Duodenal mucosa (tissue), 2 donors: ENCODE measurements at regions not wholly inside any gene's neighbourhood (a gene's known extent, or its start where the extent isn't known, plus 50 kb on each side); places are given as distances from the start of the nearest gene placed in this dataset.
"Not testable (repeated sequence)": the region's sequence is repeated elsewhere in the genome, so short reads cannot be mapped to it uniquely, and the experiment has no call there.

ENCODE experiments used
- H3K27ac ChIP-seq: one replicate; pipeline ENCODE4 v1.7.0; 2013; ENCODE audit warnings: low read depth, low read length
- H3K27me3 ChIP-seq, 2 donors: one replicate each; pipeline ENCODE4 v1.7.0; 2013; ENCODE audit warnings: low read length in 2 of 2, control low read depth in 1 of 2; ENCODE audit not compliant: insufficient read depth in 2 of 2, control insufficient read depth in 1 of 2
- H3K36me3 ChIP-seq, 2 donors: one replicate each; pipeline ENCODE4 v1.7.0; 2013; ENCODE audit warnings: low read length in 2 of 2, control low read depth in 1 of 2; ENCODE audit not compliant: insufficient read depth in 2 of 2, control insufficient read depth in 1 of 2
- H3K4me1 ChIP-seq, 2 donors: one replicate each; pipeline ENCODE4 v1.7.0; 2013; ENCODE audit warnings: low read length in 2 of 2, control low read depth in 1 of 2; ENCODE audit not compliant: insufficient read depth in 2 of 2, control insufficient read depth in 1 of 2
- H3K4me3 ChIP-seq, 2 donors: one replicate each; pipeline ENCODE4 v1.7.0; 2013; ENCODE audit warnings: low read length in 2 of 2, low read depth in 1 of 2
- H3K9ac ChIP-seq, 2 donors: one replicate each; pipeline ENCODE4 v1.7.0; 2013; ENCODE audit warnings: low read length in 2 of 2, low read depth in 1 of 2
- H3K9me3 ChIP-seq, 2 donors: one replicate each; pipeline ENCODE4 v1.7.0; 2013; ENCODE audit warnings: low read length in 2 of 2, control low read depth in 1 of 2; ENCODE audit not compliant: control insufficient read depth in 1 of 2

- not testable (repeated sequence) for H3K4me1 ChIP-seq, H3K36me3 ChIP-seq, H3K27me3 ChIP-seq, H3K4me3 ChIP-seq, H3K27ac ChIP-seq, H3K9ac ChIP-seq
- peaks cover 47 to 49% of the 10 kb centered on the region in 2 donors for H3K9me3 ChIP-seq
Observed at GRCh38 chr17:26936645-26937044, 357.3 kb upstream of the WSB1 start.

DNA sequence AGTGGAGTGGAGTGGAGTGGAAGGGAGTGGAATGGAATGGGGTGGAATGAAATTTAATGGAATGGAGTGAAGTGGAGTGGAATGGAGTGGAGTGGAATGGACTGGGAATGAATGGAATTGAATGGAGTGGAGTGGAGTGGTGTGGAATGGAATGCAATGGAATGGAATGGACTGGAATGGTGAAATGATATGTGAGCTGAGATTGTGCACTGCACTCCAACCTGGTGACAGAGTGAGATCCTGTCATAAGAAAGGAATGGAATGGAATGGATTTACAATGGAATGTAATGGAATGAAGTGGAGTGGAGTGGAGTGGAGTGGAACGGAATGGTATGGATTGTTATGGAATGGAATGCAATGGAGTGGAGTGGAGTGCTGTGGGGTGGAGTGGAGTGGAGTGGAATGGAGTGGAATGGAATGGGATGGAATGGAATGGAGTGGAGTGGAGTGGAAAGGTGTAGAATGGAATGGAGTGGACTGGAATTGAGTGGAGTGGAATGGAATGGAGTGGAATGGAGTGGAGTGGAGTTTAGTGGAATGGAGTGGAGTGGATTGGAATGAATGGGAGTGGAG is 356.1 kb upstream of the WSB1 start:
- Histone ChIP-seq H3K4me3 (peak overlapping the region in 1 of 2 donors; percentile 14), H3K9me3 (peaks cover 47 to 49% of the 10 kb centered on the region in 2 donors)
- H3K36me3 ChIP-seq, H3K27me3 ChIP-seq, H3K27ac ChIP-seq, H3K9ac ChIP-seq, H3K4me1 ChIP-seq: not testable (repeated sequence)

DNA sequence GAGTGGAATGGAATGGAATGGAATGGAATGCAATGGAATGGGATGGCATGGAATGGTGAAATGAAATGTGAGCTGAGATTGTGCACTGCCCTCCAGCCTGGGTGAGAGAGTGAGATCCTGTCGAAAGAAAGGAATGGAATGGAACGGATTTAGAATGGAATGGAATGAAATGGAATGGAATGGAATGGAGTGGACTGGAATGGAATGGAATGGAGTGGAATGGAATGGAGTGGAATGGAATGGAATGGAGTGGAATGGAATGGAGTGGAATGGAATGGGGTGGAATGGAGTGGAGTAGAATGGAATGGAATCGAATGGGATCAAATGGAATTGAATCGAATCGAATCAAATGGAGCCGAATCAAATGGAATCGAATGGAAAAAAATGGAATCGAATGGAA is 354.2 kb upstream of the WSB1 start:
- H3K4me1 ChIP-seq, H3K27ac ChIP-seq, H3K9ac ChIP-seq, H3K27me3 ChIP-seq, H3K36me3 ChIP-seq, H3K4me3 ChIP-seq: not testable (repeated sequence)
- peaks cover 47 to 49% of the 10 kb centered on the region in 2 donors for H3K9me3 ChIP-seq

DNA sequence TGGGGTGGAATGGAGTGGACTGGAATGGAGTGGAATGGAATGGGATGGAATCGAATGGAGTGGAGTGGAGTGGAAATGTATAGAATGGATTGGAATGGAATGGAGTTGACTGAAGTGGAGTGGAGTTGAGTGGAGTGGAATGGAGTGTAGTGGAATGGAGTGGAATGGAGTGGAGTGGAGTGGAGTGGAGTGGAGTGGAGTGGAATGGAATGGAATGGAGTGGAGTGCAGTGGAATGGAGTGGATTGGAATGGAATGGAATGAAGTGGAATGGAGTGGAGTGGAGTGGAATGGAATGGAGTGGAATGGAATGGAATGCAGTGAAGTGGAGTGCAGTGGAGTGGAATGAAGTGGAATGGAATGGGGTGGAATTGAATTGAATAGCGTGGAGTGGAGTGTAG is 353.3 kb upstream of the WSB1 start:
- H3K4me3 ChIP-seq, H3K4me1 ChIP-seq, H3K27ac ChIP-seq, H3K36me3 ChIP-seq, H3K27me3 ChIP-seq, H3K9ac ChIP-seq: not testable (repeated sequence)
- H3K9me3 ChIP-seq, result peaks cover 47 to 49% of the 10 kb centered on the region in 2 donors

GRCh38 chr17:26962255-26963162 is 331.4 kb upstream of the WSB1 start:
- Histone ChIP-seq H3K9me3 (peaks cover 3 to 9% of the 10 kb centered on the region in 2 donors), H3K4me1 (no peaks in the 10 kb centered on the region), H3K27ac (no peak overlapping the region), H3K27me3 (no peaks in the 10 kb centered on the region), H3K9ac (no peak overlapping the region), H3K4me3 (no peak overlapping the region), H3K36me3 (no peaks in the 10 kb centered on the region)

- Histone ChIP-seq H3K27ac (no peak overlapping the region), H3K9me3 (peaks cover 3 to 9% of the 10 kb centered on the region in 2 donors), H3K9ac (no peak overlapping the region), H3K27me3 (no peaks in the 10 kb centered on the region), H3K36me3 (no peaks in the 10 kb centered on the region), H3K4me3 (no peak overlapping the region), H3K4me1 (no peaks in the 10 kb centered on the region)
Observed at GRCh38 chr17:26963163-26963503, 330.8 kb upstream of the WSB1 start.

GRCh38 chr17:26965898-26966624 is 327.9 kb upstream of the WSB1 start:
- not testable (repeated sequence) for H3K9ac ChIP-seq, H3K4me3 ChIP-seq, H3K27me3 ChIP-seq, H3K27ac ChIP-seq, H3K9me3 ChIP-seq, H3K4me1 ChIP-seq, H3K36me3 ChIP-seq

DNA sequence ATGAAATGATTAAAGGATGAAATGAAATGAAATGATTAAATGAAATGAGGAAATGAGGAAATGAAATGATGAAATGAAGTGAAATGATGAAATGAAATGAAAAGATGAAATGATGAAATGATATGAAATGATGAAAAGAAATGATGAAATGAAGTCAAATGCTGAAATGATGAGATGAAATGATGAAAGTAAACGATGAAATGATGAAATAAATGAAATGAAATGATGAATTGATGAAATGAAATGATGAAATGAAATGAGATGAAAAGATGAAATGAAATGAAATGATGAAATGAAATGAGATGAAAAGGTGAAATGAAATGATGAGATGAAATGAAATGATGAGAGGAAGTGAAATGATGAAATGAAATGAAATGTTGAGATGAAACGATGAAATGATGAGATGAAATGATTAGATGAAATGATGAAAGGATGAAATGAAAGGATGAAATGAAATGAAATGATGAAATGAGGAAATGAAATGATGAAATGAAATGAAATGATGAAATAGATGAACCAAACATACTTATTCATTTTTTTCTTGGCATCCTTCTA is 327.2 kb upstream of the WSB1 start:
- not testable (repeated sequence) for H3K9ac ChIP-seq, H3K27me3 ChIP-seq, H3K4me3 ChIP-seq, H3K9me3 ChIP-seq, H3K4me1 ChIP-seq, H3K36me3 ChIP-seq, H3K27ac ChIP-seq

- not testable (repeated sequence) for H3K4me3 ChIP-seq, H3K9ac ChIP-seq, H3K4me1 ChIP-seq, H3K27me3 ChIP-seq, H3K27ac ChIP-seq, H3K36me3 ChIP-seq
- H3K9me3 ChIP-seq, result peaks cover 0 to 17% of the 10 kb centered on the region in 2 donors
Observed at GRCh38 chr17:26981845-26982425, 312.0 kb upstream of the WSB1 start.

DNA sequence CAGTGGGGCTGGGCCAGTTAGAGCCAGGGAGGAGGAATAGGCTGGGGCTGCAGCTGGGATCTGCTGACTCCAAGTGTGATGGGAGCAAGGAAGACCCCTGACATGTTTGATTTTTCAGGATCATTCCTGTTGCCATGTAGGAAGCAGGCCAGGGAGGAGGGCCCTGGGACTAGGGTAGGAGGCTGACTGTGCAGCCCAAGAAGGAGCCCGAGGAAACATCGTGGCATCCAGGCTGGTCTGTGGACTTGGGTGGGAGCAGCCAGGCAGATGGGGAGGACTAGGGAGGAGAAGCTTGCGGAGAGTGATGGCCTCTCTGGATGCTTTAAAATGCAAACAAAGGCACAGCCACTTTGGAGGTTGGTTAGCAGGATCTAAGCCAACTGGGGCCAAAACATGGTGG is 311.4 kb upstream of the WSB1 start:
- H3K9me3 ChIP-seq, result peaks cover 0 to 17% of the 10 kb centered on the region in 2 donors
- not testable (repeated sequence) for H3K4me3 ChIP-seq, H3K27ac ChIP-seq, H3K36me3 ChIP-seq, H3K4me1 ChIP-seq, H3K9ac ChIP-seq, H3K27me3 ChIP-seq
